Activated CD4-positive, alpha-beta T cell treated with anti-CD3 and anti-CD28 coated beads, Interleukin-10, Interleukin-2, amounts not matched to agents 100 ng/mL and 50 ng/mL, durations not matched to agents 16 hours and 8 hours (primary cell): ENCODE measurements at regions not wholly inside any gene's neighbourhood (a gene's known extent, or its start where the extent isn't known, plus 50 kb on each side); places are given as distances from the start of the nearest gene placed in this dataset.

ENCODE experiments used
- DNase-seq: peaks from one replicate; pipeline ENCODE4 v3.0.0-alpha.2; 2020

- no peak for DNase-seq
Observed at GRCh38 chr4:23324021-23324690, 565.7 kb downstream of the PPARGC1A start.

GRCh38 chr4:23323436-23323835, 566.4 kb downstream of the PPARGC1A start:
- DNase-seq, result no peak

GRCh38 chr4:23322732-23323131, 567.1 kb downstream of the PPARGC1A start:
- no peak for DNase-seq

DNA sequence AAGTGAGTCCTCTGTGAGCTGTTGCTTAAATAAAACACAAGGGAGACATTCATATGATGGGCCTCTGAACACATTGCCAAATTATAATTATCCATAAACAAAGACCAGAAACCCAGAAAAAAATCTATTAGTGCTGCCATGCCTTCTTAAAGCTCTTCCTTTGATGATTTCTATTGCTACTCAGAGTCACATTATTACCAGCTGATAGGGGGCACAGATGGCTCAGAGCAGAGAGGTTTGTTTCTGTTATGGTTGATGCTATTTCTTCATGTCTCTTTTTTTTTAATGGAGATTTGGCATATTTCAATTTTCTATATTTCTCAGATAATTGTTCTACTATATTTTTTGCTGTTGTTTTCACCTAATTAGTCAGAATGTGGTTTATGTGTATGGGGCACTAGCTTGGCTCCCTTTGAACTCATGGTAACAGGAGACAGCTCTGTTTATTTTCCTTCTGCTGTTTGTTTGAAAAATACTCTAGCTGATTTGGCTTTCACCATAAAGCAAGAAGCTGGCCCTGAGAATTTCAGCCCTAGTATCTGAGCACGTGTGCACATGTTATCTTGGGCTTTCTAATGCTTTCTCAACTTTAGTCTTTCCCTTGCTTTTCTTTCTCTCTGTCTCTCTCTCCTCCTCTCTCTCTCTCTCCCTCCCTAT, 568.8 kb downstream of the PPARGC1A start:
- no peak for DNase-seq

DNA sequence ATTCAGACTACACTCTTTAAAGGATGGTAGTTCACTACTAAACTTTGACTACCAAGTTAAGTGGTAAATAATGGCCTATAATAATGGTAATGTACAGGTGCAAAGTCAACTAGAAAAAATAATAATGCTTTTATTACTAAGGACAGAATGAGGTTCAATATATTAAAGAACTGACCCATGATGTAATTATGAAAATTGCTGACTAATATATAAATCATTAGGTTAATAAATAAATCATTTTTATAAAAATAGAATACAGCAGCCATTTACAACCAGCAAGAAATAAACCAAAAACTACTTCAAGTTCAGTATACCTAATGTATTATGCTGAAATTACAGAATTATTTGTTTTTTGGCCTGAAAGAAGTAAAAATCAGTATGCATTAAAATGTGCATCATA, 577.2 kb downstream of the PPARGC1A start:
- no peak for DNase-seq

GRCh38 chr4:23311983-23312382, 577.9 kb downstream of the PPARGC1A start:
- no peak for DNase-seq

DNA sequence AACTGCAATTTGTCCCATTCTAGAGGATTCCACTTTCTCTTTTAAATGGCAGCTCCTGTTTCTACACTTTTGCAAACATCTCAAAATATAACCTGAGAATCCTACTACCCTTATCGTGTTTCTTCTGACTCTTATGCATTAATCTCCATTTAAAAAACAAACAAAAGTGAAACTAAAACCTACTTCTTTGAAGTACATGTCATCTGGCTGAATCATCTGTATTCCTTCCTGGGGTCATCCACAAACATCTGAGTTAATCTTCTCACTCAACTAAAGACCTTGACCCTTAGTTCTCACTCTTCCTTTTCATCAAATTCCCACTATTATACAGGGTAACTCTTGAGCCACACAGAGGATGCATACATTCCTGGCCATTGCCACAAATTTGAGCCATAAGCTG, 584.8 kb downstream of the PPARGC1A start:
- DNase-seq, result no peak

DNA sequence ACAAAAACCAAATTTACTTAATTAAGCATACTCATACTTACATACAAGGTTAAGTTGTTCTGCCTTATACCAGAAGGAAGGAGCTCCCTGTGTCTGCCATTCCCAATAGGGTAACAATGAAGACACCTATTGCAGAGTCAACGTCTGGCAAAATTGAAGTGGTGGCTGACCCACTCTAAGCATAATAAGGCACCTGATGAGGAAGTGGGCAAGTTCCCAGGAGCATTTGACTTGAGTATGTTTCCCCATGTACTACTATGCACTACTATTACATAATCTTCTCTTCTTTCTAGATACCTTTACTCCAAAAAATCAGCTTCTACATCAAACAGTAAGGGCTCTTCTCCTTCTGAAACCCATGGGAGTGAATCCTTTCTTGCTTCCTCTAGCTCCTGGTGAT, 591.5 kb downstream of the PPARGC1A start:
- DNase-seq, result no peak

- no peak for DNase-seq
Observed at GRCh38 chr4:23297327-23297726, 592.5 kb downstream of the PPARGC1A start.

DNA sequence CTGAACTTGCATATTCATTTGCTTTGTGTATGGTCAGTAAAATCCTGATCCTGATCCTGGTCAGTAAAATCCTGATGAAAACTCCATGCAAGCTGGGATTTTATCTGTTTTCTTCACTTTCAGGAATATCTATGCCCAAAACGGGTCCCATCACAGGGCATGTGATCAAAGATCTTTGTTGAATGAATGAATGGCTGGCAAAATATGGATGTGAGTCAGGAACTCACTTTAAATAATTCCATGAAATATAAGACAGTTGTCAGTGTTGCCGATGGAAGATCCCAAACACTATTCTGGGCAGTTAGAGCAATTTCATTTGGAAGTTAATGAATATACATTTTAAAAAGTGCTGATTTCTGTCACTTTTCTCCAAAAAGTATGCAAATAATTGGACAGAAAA, 598.4 kb downstream of the GBA3 start:
- DNase-seq, result no peak

DNA sequence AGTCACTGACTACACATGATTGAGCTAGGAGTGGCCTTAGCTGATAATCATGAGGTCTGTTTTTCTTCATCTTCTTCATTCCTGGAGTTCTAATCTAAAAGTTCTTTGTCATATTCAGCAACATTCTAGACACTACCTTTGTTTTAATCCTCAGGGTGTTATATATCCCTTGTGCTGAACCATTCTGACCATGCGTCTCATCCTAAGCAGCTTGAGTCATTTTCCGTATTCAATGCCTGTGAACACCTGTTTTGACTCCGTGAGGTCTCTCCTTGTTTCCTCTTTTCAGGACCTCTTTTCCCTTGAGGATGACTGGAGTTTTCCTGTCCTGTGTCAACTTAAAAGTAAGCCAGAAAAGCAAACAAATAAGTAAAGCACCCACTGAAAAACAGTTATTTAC, 597.9 kb downstream of the GBA3 start:
- DNase-seq, result no peak

- DNase-seq, result no peak
Observed at GRCh38 chr4:23279377-23279986, 586.7 kb downstream of the GBA3 start.

GRCh38 chr4:23278845-23279244, 586.1 kb downstream of the GBA3 start:
- no peak for DNase-seq

DNA sequence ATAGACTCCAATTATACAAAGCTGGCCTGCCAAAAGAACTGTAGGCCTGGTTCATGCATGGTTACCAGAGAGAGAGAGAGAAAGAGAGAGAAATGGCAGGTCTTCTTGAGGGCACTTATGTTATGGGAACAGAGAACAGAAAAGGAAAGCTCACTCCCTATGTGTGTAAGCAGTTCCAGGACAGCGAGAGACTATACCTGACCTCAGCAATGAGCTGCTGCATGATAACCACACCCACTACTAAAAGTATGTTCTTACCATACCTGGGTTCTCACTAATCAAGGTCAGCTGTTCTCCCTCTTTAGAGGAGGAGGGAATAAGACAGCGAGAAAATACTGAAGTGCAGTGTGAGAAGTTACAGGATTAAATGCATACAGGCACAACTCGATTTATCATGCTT, 583.3 kb downstream of the GBA3 start:
- DNase-seq, result no peak

GRCh38 chr4:23269566-23269965, 576.8 kb downstream of the GBA3 start:
- DNase-seq, result no peak

DNA sequence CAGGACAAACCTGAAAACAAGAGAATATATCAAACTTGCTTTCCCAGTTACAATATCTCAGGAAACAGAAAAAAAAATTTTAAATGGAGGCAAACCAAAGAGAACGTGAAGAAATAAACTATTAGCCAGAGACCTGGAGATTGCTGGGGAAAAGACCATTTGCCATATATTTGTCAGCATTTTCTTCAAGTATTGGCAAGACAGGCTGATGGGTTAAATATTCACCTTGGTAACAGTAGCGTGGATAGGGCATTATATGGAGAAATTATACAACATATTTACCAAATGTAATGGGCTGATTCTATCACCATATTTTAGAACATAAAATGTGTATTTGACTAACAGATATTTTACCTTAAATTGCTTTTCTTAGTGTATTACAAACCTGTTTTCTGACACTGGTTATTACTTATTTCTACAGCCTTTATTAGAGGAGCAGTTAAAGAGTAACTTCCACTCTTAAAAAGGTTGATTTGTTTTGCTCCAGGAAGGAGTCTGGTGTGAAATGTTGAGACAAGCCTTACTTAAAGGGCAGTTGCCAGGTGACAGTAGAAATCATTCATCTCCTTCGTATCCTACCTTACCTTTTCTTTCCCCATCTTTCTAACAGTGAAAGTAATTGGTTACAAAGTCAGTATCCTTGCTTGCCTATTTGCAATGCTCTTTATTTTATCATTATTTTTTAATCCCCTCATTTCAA, 575.5 kb downstream of the GBA3 start:
- no peak for DNase-seq

- DNase-seq, result no peak
Observed at GRCh38 chr4:23266401-23266800, 573.7 kb downstream of the GBA3 start.

- no peak for DNase-seq
Observed at GRCh38 chr4:23260511-23260910, 567.8 kb downstream of the GBA3 start.

DNA sequence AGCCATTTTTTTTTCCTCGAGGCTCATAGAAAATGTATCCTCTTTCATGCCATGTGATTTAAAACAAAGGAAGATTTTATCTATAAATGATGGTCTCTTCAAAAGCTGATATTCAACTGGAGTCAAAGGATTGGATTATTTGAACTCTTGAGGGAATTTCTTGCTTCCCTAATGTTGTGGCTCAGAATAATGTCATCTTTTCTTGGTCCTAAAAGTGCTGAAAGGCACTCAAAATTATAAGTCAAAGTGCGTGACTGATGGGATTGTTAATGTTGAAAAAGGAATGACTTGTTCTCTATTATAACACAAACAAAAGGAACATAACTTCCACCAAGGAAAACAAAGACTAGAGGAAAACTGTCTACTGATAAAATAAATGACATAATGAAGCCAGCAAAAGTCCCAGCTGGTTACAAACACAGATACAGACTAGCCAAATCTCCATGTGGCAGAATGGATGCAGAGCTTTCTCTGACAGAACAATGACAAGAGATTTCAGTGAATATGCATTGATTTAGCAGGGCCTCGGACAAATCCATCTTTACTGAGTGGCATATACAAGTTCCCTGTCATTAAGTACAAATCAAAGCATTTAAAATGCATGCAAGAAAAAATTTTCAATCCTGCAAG, 552.6 kb downstream of the GBA3 start:
- no peak for DNase-seq

DNA sequence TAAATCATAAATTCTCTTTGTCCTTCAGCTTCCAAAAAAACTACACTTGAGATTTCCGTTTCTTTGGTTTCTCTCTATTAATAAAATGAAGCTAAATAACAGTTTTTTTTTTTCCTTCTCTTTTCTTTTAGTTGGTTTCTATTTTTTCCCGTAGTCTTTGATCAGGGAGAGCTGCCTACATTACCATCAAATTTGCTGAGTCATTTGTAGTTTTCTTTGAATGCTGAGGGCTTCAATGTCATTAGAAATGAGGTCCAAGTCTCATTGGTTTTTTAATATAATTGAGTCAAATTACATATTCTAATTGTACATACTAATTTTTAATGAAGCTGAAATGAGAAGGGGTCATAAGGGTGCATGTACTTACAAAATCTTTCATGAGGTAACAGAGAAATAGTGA, 550.2 kb downstream of the GBA3 start:
- no peak for DNase-seq

- no peak for DNase-seq
Observed at GRCh38 chr4:23241408-23241807, 548.7 kb downstream of the GBA3 start.

- DNase-seq, result no peak
Observed at GRCh38 chr4:23238848-23239247, 546.1 kb downstream of the GBA3 start.

- no peak for DNase-seq
Observed at GRCh38 chr4:23237771-23238170, 545.0 kb downstream of the GBA3 start.
